K562 (cell line): ENCODE measurements at regions not wholly inside any gene's neighbourhood (a gene's known extent, or its start where the extent isn't known, plus 50 kb on each side); places are given as distances from the start of the nearest gene placed in this dataset.

ENCODE experiments used
- ATAC-seq: fragments of 200-7000 bp; cut with Tn5 transposase; 3 replicates; pipeline ENCODE4 v1.9.1; 2020; ENCODE audit warnings: moderate library complexity
- BruUV-seq: library from RNA; stranded (reverse); fragments of 400-500 nt; replicated peaks from 2 replicates; lab custom pipeline; 2021; lab: Mats Ljungman, UMichigan
- CTCF ChIA-PET: fragments of 300-600 bp; formaldehyde crosslinking; extraction: SDS; loops from one replicate; lab custom pipeline; 2021; ENCODE audit warnings: low intra/inter-chr PET ratio; lab: Yijun Ruan, JAX
- POLR2A ChIA-PET: fragments of 300-600, 350-650 bp; sonication (Branson Sonifier 250); formaldehyde crosslinking; extraction: SDS; loops from one replicate; lab custom pipeline; 2021; ENCODE audit warnings: antibody characterized with exemption, inconsistent platforms; lab: Yijun Ruan, JAX
- DNase-seq, 4 experiments: peaks; one replicate each; pipeline versions ENCODE4 v3.0.0 to v3.0.0-alpha.2; 2011 to 2018; ENCODE audit warnings: low spot score in 3 of 4, mixed read lengths in 3 of 4; ENCODE audit errors: extremely low read depth in 1 of 4
- FAIRE-seq: peaks from 2 replicates; lab custom pipeline; 2011; peaks lifted over from hg19 to GRCh38; lab: Jason Lieb, UNC
- H2AFZ ChIP-seq: 2 replicates; pipeline ENCODE4 v1.6.0; 2011; ENCODE audit warnings: low read depth, low read length, control low read depth, inconsistent platforms
- H3K27ac ChIP-seq: fragments of 200-600 bp; 3 replicates; pipeline ENCODE4 v1.8.0; 2011; ENCODE audit warnings: low read depth, mild to moderate bottlenecking, control low read depth, inconsistent platforms, low read length, moderate library complexity, mixed read lengths; ENCODE audit errors: extremely low read depth
- H3K27me3 ChIP-seq, 2 experiments: fragments of 300-600 bp in 1 of 2; 2 replicates in 1 of 2; 3 replicates in 1 of 2; pipeline versions ENCODE4 v1.6.0 to v1.8.0; 2011; ENCODE audit warnings: inconsistent platforms in 2 of 2, low read length in 2 of 2, mild to moderate bottlenecking in 1 of 2, mixed read lengths in 1 of 2, moderate library complexity in 1 of 2; ENCODE audit not compliant: control insufficient read depth in 2 of 2, insufficient read depth in 2 of 2
- H3K36me3 ChIP-seq: fragments of 300-600 bp; 3 replicates; pipeline ENCODE4 v1.8.0; 2011; ENCODE audit warnings: mild to moderate bottlenecking, low read length, inconsistent platforms; ENCODE audit not compliant: control insufficient read depth, insufficient read depth
- H3K4me1 ChIP-seq, 2 experiments: fragments of 200-600 bp in 1 of 2; replicated peaks in 1 of 2; 2 replicates in 1 of 2; 3 replicates in 1 of 2; pipeline versions ENCODE4 v1.5.1 to v1.8.0; 2011; ENCODE audit warnings: inconsistent platforms in 2 of 2, low read length in 2 of 2, mild to moderate bottlenecking in 1 of 2, mixed read lengths in 1 of 2, moderate library complexity in 1 of 2; ENCODE audit not compliant: control insufficient read depth in 2 of 2, insufficient read depth in 2 of 2
- H3K4me2 ChIP-seq: 2 replicates; pipeline ENCODE4 v1.6.1; 2011; ENCODE audit warnings: low read length, control low read depth, inconsistent platforms, mixed read lengths; ENCODE audit not compliant: insufficient read depth
- H3K4me3 ChIP-seq: fragments of 200-600 bp; sonication (generic), shearing (Covaris generic); 2 replicates; pipeline ENCODE4 v1.5.1; 2016; ENCODE audit warnings: control low read depth, inconsistent platforms
- H3K79me2 ChIP-seq: fragments of 200-600 bp; 3 replicates; pipeline ENCODE4 v1.8.0; 2011; ENCODE audit warnings: low read length, inconsistent platforms; ENCODE audit not compliant: control insufficient read depth, insufficient read depth
- H3K9ac ChIP-seq, 2 experiments: 2 replicates each; pipeline versions ENCODE4 v1.6.0 to v1.6.1; 2011; ENCODE audit warnings: low read depth in 2 of 2, low read length in 2 of 2, control low read depth in 1 of 2, inconsistent platforms in 1 of 2, mild to moderate bottlenecking in 1 of 2, mixed read lengths in 1 of 2; ENCODE audit not compliant: insufficient read depth in 1 of 2
- H3K9me1 ChIP-seq: one replicate; pipeline ENCODE4 v1.6.0; 2011; ENCODE audit warnings: inconsistent platforms, mild to moderate bottlenecking, low read length, moderate library complexity; ENCODE audit not compliant: control insufficient read depth, insufficient read depth
- H3K9me3 ChIP-seq: replicated peaks from 2 replicates; pipeline ENCODE4 v1.5.1; 2011; ENCODE audit warnings: low read depth, low read length, inconsistent platforms; ENCODE audit not compliant: control insufficient read depth, insufficient read depth
- H4K20me1 ChIP-seq: replicated peaks from 2 replicates; pipeline ENCODE4 v1.6.1; 2011; ENCODE audit warnings: low read length, inconsistent platforms, mixed read lengths; ENCODE audit not compliant: control insufficient read depth, insufficient read depth
- BRF2 ChIP-seq: IDR thresholded peaks from 3 replicates; pipeline ENCODE4 v1.6.1; 2011; ENCODE audit warnings: borderline replicate concordance, mild to moderate bottlenecking; ENCODE audit not compliant: insufficient read length, insufficient read depth
- FOXA3 ChIP-seq, 2 experiments: fragments of 450-650 bp in 1 of 2; sonication (generic) in 1 of 2; formaldehyde crosslinking; IDR thresholded peaks in 1 of 2; conservative IDR thresholded peaks in 1 of 2; 2 replicates each; pipeline versions ENCODE4 v1.4.0 to v1.8.0; 2020 to 2022; ENCODE audit warnings: mild to moderate bottlenecking in 2 of 2, missing genetic modification reagents in 1 of 2
- FOXK2 ChIP-seq, 2 experiments: fragments of 450-650 bp; IDR thresholded peaks in 1 of 2; conservative IDR thresholded peaks in 1 of 2; 2 replicates each; pipeline ENCODE4 v1.6.1; 2016; ENCODE audit warnings: low read depth in 2 of 2, mild to moderate bottlenecking in 1 of 2
- SMARCC2 ChIP-seq: fragments of 450-650 bp; IDR thresholded peaks from 2 replicates; pipeline ENCODE4 v1.6.1; 2017; ENCODE audit warnings: antibody characterized with exemption, moderate library complexity, mild to moderate bottlenecking, low read depth
- TAF15 ChIP-seq: fragments of 200-400 bp; formaldehyde crosslinking; IDR thresholded peaks from 2 replicates; pipeline ENCODE4 v1.6.1; 2017; ENCODE audit warnings: mild to moderate bottlenecking, low read depth, low read length, moderate library complexity
- TCF7L2 ChIP-seq: fragments of 150-350 bp; IDR thresholded peaks from 2 replicates; pipeline ENCODE4 v1.6.1; 2016; ENCODE audit warnings: low read depth, mild to moderate bottlenecking, low read length, moderate library complexity
- WGBS: fragments of 100-300 bp; shearing (Covaris generic); methylation state at CpG from one replicate; pipeline ENCODE4 v1.1.6; 2016; ENCODE audit warnings: low coverage, mixed read lengths; ENCODE audit not compliant: insufficient coverage; ENCODE audit errors: missing lambda C conversion rate; 5-methylcytosine and 5-hydroxymethylcytosine counted together
- in situ Hi-C: fragments of 300-500 bp; cut with MboI; formaldehyde crosslinking; loops from 4 replicates; pipeline ENCODE4 v1.15.0; 2018; ENCODE audit warnings: inconsistent platforms, mixed read lengths
- intact Hi-C: fragments of 100-400 bp; cut with micrococcal nuclease; formaldehyde crosslinking; loops from 2 replicates; pipeline ENCODE4 v1.14.2; 2022

- Histone ChIP-seq H2AFZ (no peak overlapping the region), H3K4me1 (no peaks in the 10 kb centered on the region), H3K27ac (no peak overlapping the region), H3K27me3 (no peaks in the 10 kb centered on the region), H3K9ac (no peak overlapping the region), H3K9me3 (no peaks in the 10 kb centered on the region), H3K4me2 (no peak overlapping the region), H4K20me1 (no peaks in the 10 kb centered on the region), H3K9me1 (no peaks in the 10 kb centered on the region), H3K4me3 (no peak overlapping the region), H3K36me3 (no peaks in the 10 kb centered on the region), H3K79me2 (no peaks in the 10 kb centered on the region)
- 7% methylated on average over 3 of the region's 3 CpGs for WGBS
- ChIA-PET POLR2A (no interaction called here), CTCF (no interaction called here)
- TF ChIP-seq SMARCC2 (no peak), FOXA3 (CRISPR knock-in tag; conservative IDR thresholded peaks at IDR 0.05 in 1 of 2, IDR thresholded peaks at IDR 0.05 in 1 of 2) (no peak), BRF2 (no peak), TAF15 (no peak), FOXK2 (conservative IDR thresholded peaks at IDR 0.05 in 1 of 2, IDR thresholded peaks at IDR 0.05 in 1 of 2; ENCODE audit: low read depth in 2 of 2) (no peak), TCF7L2 (no peak)
- intact Hi-C loops, result no loop called here
- in situ Hi-C loops, result no loop called here
- FAIRE-seq (no peak), DNase-seq (no peak), ATAC-seq (no peak)
- BruUV-seq, result no TSS peak
Observed at GRCh38 chr7:80981405-80981804, 62.6 kb upstream of the SEMA3C start.
